GM12878 (cell line): ENCODE measurements at regions not wholly inside any gene's neighbourhood (a gene's known extent, or its start where the extent isn't known, plus 50 kb on each side); places are given as distances from the start of the nearest gene placed in this dataset.

ENCODE experiments used
- CHD1 ChIP-seq: IDR thresholded peaks from 2 replicates; pipeline ENCODE4 v1.6.1; 2012; ENCODE audit warnings: low read depth, low read length, improper control_type of control experiment
- CREB1 ChIP-seq: IDR thresholded peaks from 2 replicates; pipeline ENCODE4 v1.6.1; 2012; ENCODE audit warnings: low read depth, mild to moderate bottlenecking, inconsistent platforms
- E2F4 ChIP-seq: IDR thresholded peaks from 2 replicates; pipeline ENCODE4 v1.6.1; 2012; ENCODE audit warnings: low read depth, low read length, improper control_type of control experiment
- HDAC6 ChIP-seq: fragments of 200-600 bp; sonication (generic); IDR thresholded peaks from one replicate; pipeline ENCODE4 v1.8.0; 2017; ENCODE audit warnings: antibody characterized with exemption; ENCODE audit not compliant: unreplicated experiment
- MYB ChIP-seq: fragments of 150-350 bp; IDR thresholded peaks from 2 replicates; pipeline ENCODE4 v1.6.1; 2014; ENCODE audit warnings: mild to moderate bottlenecking, low read depth, low read length, borderline replicate concordance
- PAX5 ChIP-seq: IDR thresholded peaks from 2 replicates; pipeline ENCODE4 v1.6.1; 2011; ENCODE audit warnings: low read depth, low read length, borderline replicate concordance
- RCOR1 ChIP-seq: conservative IDR thresholded peaks from 2 replicates; pipeline ENCODE4 v1.6.1; 2012; ENCODE audit warnings: low read depth, low read length, improper control_type of control experiment
- SMAD5 ChIP-seq: IDR thresholded peaks from 2 replicates; pipeline ENCODE4 v1.6.1; 2016; ENCODE audit warnings: antibody characterized with exemption, low read depth
- SRF ChIP-seq, 2 experiments: IDR thresholded peaks; 2 replicates each; pipeline ENCODE4 v1.6.1; 2011; ENCODE audit warnings: low read depth in 2 of 2, low read length in 2 of 2, mild to moderate bottlenecking in 1 of 2, moderate library complexity in 1 of 2
- YBX1 ChIP-seq: fragments of 450-650 bp; IDR thresholded peaks from 2 replicates; pipeline ENCODE4 v1.6.1; 2016; ENCODE audit warnings: antibody characterized with exemption
- ZBTB11 ChIP-seq: fragments of 450-650 bp; formaldehyde crosslinking; IDR thresholded peaks from 2 replicates; pipeline ENCODE4 v1.5.0; 2022; ENCODE audit warnings: mild to moderate bottlenecking, missing genetic modification characterization
- TF ChIP-seq, protein P1 (sequence below): fragments of 450-650 bp; IDR thresholded peaks from 2 replicates; pipeline ENCODE4 v1.6.1; 2018; ENCODE audit warnings: borderline replicate concordance, mild to moderate bottlenecking; ENCODE audit not compliant: partially characterized antibody

DNA sequence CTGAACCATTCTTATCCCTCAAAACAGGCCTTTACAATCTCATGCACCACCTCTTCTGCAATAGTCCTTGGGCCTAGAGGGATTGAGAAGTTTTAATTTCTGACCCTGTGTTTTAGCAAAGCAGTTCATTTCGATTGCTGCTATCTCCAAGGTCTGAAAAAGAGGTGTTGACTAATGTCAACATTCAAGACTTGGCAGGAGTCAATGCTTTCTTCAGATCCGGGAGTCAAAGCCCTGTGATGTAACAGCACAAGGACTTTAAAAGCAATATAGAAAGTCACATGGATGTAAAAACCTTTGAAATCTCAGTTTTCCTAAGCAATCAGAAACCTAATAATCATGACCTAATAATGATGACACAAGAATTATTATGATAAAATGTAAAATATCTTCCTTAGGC, 133.8 kb downstream of the ADAM29 start (continued):
- no peak for TF ChIP-seq E2F4
- TF ChIP-seq CHD1: no peak
- TF ChIP-seq YBX1: no peak
- no peak for TF ChIP-seq HDAC6
- no peak for TF ChIP-seq ZBTB11 (CRISPR knock-in tag)
- TF ChIP-seq MYB: no peak
- TF ChIP-seq SMAD5: no peak
- no peak for TF ChIP-seq PAX5
- TF ChIP-seq, protein P1, sequence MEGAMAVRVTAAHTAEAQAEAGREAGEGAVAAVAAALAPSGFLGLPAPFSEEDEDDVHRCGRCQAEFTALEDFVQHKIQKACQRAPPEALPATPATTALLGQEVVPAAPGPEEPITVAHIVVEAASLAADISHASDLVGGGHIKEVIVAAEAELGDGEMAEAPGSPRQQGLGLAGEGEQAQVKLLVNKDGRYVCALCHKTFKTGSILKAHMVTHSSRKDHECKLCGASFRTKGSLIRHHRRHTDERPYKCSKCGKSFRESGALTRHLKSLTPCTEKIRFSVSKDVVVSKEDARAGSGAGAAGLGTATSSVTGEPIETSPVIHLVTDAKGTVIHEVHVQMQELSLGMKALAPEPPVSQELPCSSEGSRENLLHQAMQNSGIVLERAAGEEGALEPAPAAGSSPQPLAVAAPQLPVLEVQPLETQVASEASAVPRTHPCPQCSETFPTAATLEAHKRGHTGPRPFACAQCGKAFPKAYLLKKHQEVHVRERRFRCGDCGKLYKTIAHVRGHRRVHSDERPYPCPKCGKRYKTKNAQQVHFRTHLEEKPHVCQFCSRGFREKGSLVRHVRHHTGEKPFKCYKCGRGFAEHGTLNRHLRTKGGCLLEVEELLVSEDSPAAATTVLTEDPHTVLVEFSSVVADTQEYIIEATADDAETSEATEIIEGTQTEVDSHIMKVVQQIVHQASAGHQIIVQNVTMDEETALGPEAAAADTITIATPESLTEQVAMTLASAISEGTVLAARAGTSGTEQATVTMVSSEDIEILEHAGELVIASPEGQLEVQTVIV: no peak
- TF ChIP-seq SRF (IDR thresholded peaks at IDR 0.05; ENCODE audit: low read depth in 2 of 2, low read length in 2 of 2): no peak
- TF ChIP-seq RCOR1: no peak
- no peak for TF ChIP-seq CREB1
